HG03442 (cell line): ENCODE measurements at regions not wholly inside any gene's neighbourhood (a gene's known extent, or its start where the extent isn't known, plus 50 kb on each side); places are given as distances from the start of the nearest gene placed in this dataset.
"Not testable (repeated sequence)": the region's sequence is repeated elsewhere in the genome, so short reads cannot be mapped to it uniquely, and the experiment has no call there.

Source experiments
- ATAC-seq: cut with Tn5 transposase; IDR thresholded peaks from one replicate; pipeline ENCODE4 v1.9.1; 2021; ENCODE audit warnings: mild to moderate bottlenecking, moderate library complexity; ENCODE audit not compliant: unreplicated experiment

DNA sequence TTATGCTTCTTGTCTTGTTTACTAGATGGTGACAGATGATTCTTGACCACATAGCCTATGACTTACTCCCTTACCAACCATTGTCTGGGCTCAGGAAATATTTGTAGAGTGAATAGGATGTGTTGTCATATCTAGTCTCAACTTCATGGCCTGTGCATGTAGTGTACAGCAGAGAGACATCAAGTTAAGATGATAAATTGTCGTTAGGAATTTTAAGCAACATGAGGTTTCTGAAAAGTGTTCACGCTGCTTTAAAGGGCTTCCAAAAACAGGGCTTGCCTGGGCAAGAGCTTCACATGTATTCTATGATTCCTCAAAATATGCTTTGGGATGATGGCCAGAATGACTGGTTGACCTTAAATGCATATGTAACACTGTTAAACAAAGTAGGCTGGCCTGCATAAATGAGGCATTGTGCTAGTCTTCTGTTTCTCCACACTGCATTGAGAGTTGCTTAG lies 424.0 kb downstream of the RND3 start:
- ATAC-seq, result no peak

DNA sequence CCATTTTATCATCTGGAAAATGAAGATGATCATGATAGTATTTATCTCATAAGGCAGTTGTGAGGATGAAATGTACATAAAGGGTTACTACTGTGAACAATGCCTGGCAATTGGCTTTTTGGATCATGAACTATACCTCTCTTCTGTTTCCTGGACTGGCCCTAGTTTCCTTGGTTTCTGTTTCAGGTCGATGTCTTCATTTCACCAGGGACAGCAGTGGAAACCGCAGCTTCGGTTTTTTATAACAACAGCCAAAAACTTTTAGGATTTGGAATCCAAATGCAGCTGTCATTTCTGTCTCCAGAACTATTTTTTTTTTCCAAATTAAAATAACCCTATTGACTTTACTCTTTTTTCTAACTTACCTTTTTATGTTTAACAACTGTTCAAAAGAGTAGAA lies 425.1 kb downstream of the RND3 start:
- ATAC-seq, result no peak

DNA sequence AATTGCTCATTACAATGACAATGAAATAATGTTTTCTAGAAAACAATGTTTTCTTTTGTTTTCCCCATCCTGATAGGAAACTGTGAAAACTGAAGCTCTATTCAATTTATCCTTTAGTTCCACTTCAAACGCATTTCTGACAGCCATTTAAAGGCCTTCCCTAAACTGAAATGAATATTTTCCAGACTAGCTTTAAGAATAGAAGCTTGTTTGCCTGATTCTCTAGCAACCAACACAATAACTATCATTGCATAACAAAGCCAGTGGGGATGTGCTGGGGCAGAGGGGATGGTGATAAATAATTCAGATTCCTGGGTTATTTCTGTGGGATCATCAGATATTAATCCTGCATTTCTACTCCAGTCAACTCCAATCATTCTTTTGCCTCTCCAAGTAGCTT lies 427.1 kb downstream of the RND3 start:
- no peak for ATAC-seq

- not testable (repeated sequence) for ATAC-seq
These were observed 427.8 kb downstream of the RND3 start for GRCh38 chr2:150059676-150060075.

- ATAC-seq, result no peak
These were observed 435.0 kb downstream of the RND3 start for GRCh38 chr2:150052457-150052856.

GRCh38 chr2:150051004-150051403 lies 436.5 kb downstream of the RND3 start:
- ATAC-seq, result peak; percentile 53

GRCh38 chr2:150050036-150050435 lies 437.4 kb downstream of the RND3 start:
- ATAC-seq, result no peak

- no peak for ATAC-seq
These were observed 439.7 kb downstream of the RND3 start for GRCh38 chr2:150047620-150048222.

- no peak for ATAC-seq
These were observed 440.7 kb downstream of the RND3 start for GRCh38 chr2:150046810-150047209.

DNA sequence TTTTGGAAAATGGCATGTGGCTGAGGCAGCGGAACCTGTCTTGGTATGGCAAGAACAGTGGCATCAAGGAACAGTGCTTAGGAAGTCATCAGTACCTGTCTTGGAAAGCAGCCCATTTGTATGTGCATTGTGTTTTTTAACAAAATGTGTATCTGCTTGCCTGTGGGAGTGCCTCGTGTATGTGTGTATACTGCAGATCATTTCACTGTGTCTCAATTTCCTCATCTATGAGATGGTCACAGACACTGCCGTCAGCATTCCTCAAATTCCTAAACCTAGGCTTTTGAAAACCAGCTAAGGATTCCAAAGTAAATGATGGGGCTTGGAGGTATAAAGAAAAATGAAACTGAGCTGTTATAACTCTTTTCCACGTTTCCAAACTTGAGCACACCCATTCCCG lies 441.3 kb downstream of the RND3 start:
- ATAC-seq, result no peak

- ATAC-seq, result no peak
These were observed 441.9 kb downstream of the RND3 start for GRCh38 chr2:150045601-150046000.

- ATAC-seq, result no peak
These were observed 444.3 kb downstream of the RND3 start for GRCh38 chr2:150043172-150043500.

- no peak for ATAC-seq
These were observed 444.8 kb downstream of the RND3 start for GRCh38 chr2:150042500-150043171.

DNA sequence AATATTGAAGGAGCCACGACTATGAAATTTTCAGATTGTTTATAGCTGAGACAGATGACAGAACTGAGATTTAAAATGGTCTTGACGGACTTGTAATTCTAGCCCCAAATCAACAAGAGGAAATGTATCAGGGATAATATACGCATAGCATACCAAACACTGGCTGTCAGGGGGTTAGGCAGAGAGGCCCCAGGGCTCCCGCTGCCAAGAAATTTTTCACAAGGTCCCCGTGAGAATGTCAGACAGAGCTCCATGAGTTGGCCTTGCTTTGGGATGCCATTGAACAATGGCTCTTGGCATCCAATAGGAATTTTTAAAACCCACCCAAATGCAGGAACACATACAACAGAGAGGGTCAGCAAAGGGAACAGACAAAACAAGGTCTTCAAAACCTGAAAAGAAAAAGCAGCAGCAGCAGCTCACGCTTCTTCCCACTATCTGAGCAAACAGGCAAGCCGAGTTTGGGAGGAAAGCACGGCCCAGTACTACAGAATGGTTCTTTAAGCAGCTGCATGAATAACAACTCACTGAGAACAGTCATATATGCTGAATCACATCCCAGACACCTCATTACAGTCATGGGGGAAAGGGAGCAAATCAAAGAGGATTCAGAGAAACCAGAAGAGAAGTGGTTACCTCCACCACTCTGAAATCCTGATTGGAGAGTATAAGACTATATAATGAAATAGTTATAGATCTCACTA lies 445.6 kb downstream of the RND3 start:
- ATAC-seq, result no peak

DNA sequence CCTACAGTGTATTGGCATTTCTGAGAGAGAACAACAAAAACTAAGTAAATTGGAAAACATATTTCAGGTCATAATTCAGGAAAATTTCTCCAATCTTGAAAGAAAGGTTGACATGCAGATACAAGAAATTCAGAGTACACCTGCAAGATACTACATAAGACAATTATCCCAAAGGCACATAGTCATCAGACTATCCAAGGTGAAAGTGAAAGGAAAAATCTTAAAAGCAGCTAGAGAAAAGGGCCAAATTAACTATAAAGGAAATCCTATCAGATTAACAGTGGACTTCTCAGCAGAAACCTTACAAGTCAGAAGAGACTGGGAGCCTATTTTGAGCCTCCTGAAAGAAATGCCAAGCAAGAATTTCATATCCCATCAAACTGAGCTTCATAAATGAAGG lies 449.0 kb upstream of the MMADHC start:
- ATAC-seq, result no peak

- ATAC-seq, result no peak
These were observed 447.1 kb upstream of the MMADHC start for GRCh38 chr2:150034665-150035064.

- ATAC-seq, result no peak
These were observed 443.0 kb upstream of the MMADHC start for GRCh38 chr2:150030436-150031190.

DNA sequence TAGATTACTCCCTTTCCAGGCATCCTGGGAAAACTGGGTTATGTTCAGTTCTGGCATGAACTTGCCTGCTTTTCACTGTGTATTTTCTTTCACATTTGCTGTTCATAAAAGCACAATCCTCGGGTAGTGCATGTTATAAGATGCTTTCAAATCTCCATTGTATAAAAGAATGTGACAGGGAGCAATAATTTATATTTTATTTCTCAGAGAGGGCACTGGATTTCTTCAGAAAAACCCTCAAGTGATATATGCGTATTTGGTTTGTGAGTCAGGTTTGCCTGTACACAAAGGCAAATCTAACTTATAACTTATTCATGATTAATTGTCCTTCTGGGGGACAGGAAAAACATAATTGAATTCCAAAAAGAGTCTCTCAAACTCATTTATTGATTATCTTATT lies 440.7 kb upstream of the MMADHC start:
- ATAC-seq, result no peak

- ATAC-seq, result no peak
These were observed 439.6 kb upstream of the MMADHC start for GRCh38 chr2:150027164-150027563.

- ATAC-seq, result no peak
These were observed 436.1 kb upstream of the MMADHC start for GRCh38 chr2:150023663-150024062.

GRCh38 chr2:150023044-150023443 lies 435.5 kb upstream of the MMADHC start:
- no peak for ATAC-seq
